H7 (cell line): ENCODE measurements at regions not wholly inside any gene's neighbourhood (a gene's known extent, or its start where the extent isn't known, plus 50 kb on each side); places are given as distances from the start of the nearest gene placed in this dataset.

Source experiments
- DNase-seq: peaks from one replicate; pipeline ENCODE4 v3.0.0; 2012
- H3K27me3 ChIP-seq: 2 replicates; pipeline ENCODE4 v1.6.0; 2011; ENCODE audit warnings: mild to moderate bottlenecking, low read length; ENCODE audit not compliant: control insufficient read depth, insufficient read depth
- H3K36me3 ChIP-seq: replicated peaks from 2 replicates; pipeline ENCODE4 v1.5.1; 2011; ENCODE audit warnings: low read length; ENCODE audit not compliant: control insufficient read depth, insufficient read depth
- H3K4me3 ChIP-seq: 2 replicates; pipeline ENCODE4 v1.5.1; 2011; ENCODE audit warnings: low read depth, mild to moderate bottlenecking, control low read depth, low read length, moderate library complexity; ENCODE audit not compliant: insufficient read depth

DNA sequence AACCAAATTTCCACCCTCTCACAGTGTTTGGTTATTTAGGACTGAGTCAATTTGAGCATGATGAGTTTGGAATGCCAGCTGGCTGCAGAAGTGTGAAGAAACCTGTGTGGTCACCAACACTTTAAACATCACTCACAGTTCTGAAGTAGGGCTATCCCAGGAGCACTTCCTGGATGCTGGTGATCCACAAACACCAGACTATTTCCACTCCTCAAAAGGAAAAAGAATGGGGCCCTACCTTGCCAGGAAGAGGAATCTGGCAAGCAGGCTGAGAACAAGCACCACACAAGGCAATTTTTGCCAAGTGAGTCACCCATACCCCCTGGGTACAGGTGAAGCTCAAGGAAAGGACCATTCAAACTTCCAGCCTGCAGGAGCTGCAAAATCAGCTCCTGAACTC, 294.2 kb upstream of the PTGER4 start:
- no peaks in the 10 kb centered on the region for H3K36me3 ChIP-seq
- no peaks in the 10 kb centered on the region for H3K27me3 ChIP-seq
- DNase-seq = no peak
- H3K4me3 ChIP-seq = no peak overlapping the region

DNA sequence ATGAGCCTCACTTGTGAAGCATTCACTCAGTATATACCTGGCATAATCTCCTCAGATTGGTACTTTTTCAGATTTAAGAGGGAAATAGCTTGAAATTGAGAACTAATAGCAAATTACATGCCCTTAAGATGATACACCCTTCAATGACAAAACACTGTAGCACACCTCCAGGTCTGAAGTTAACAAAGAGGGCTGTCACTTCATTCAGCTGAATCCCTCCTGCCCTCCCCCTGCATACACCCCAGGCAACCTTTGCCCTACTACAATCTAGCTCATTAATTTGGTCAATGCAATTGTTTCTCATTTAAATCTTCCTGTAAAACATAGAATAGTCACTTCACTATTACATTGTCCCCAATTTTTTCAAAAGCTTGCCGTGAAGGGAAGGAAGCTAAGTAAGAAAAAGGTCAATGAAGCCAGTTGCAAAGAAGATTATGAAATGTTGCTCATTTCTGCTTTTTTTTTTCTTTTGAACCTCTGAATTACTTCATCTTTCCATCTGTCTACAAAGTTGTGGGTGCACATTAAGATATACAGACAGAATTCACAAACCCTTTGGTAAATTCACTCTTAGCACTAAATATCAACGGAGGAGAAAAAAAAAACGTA, 294.8 kb upstream of the PTGER4 start:
- no peaks in the 10 kb centered on the region for H3K36me3 ChIP-seq
- no peaks in the 10 kb centered on the region for H3K27me3 ChIP-seq
- DNase-seq = no peak
- H3K4me3 ChIP-seq = no peak overlapping the region

- DNase-seq = no peak
- H3K36me3 ChIP-seq = no peaks in the 10 kb centered on the region
- no peak overlapping the region for H3K4me3 ChIP-seq
- no peaks in the 10 kb centered on the region for H3K27me3 ChIP-seq
These were observed 295.7 kb upstream of the PTGER4 start for GRCh38 chr5:40383749-40384651.

DNA sequence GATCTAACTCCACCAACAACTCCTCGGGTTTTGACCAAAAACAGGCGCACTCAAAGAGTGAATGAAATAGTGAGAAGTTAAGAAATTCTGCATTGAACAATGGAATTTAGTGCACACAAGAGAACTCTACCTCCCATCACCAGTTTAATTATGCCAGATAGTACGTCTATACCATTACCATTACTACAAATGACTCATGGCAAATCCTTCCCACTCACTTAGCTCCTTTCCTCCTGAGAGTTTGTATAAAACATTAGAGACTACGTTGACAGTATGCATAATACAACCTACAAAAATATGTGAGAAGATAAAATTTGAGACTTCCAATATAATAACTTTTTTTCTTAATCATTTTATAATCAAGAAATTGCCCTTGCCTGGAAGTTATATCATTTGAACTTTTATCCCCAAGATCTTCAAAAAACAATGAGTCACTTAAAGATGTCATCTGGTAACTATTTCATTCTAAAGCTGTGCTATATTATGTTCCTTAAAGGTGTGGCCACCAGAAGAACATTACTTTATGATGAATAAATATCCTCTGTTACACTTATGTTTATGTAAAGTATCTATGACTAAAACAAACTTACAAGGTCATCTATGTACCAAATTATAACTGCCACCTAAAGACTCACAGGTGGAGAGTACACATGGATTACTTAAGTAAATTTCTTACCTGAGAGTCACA, 297.9 kb upstream of the PTGER4 start:
- H3K27me3 ChIP-seq = no peaks in the 10 kb centered on the region
- no peaks in the 10 kb centered on the region for H3K36me3 ChIP-seq
- DNase-seq = no peak
- no peak overlapping the region for H3K4me3 ChIP-seq

- Histone ChIP-seq H3K36me3 (no peaks in the 10 kb centered on the region), H3K27me3 (no peaks in the 10 kb centered on the region), H3K4me3 (no peak overlapping the region)
- DNase-seq = no peak
These were observed 298.7 kb upstream of the PTGER4 start for GRCh38 chr5:40381016-40381415.

- no peak overlapping the region for H3K4me3 ChIP-seq
- DNase-seq = no peak
- H3K27me3 ChIP-seq = no peaks in the 10 kb centered on the region
- no peaks in the 10 kb centered on the region for H3K36me3 ChIP-seq
These were observed 301.1 kb upstream of the PTGER4 start for GRCh38 chr5:40378396-40379177.

GRCh38 chr5:40376566-40376965, 303.1 kb upstream of the PTGER4 start:
- no peaks in the 10 kb centered on the region for H3K27me3 ChIP-seq
- no peak for DNase-seq

GRCh38 chr5:40374853-40375252, 304.9 kb upstream of the PTGER4 start:
- Histone ChIP-seq H3K36me3 (no peaks in the 10 kb centered on the region), H3K4me3 (no peak overlapping the region), H3K27me3 (no peaks in the 10 kb centered on the region)
- no peak for DNase-seq

More at GRCh38 chr5:40376566-40376965, 303.1 kb upstream of the PTGER4 start:
- H3K4me3 ChIP-seq = no peak overlapping the region
- no peaks in the 10 kb centered on the region for H3K36me3 ChIP-seq

DNA sequence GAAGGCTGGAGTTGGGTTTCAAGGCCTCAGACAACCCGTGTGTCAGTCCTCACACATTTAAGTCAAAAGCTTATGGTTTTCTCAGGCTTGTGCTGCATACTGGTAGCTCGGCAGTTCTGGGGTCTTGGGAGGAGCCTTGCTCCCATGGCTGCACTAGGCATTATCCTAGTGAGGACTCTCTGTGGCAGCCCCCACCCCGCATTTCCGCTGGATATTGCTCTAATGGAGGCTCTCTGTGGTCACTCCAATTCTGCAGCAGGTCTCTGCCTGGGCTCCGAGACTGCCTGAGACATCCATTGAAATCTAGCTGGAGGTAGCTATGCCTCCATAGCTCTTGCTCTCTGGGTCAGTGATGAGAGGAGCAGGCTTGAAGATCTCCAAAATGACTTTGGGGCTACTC, 311.5 kb upstream of the PTGER4 start:
- DNase-seq = no peak
- Histone ChIP-seq H3K27me3 (no peaks in the 10 kb centered on the region), H3K36me3 (no peaks in the 10 kb centered on the region), H3K4me3 (no peak overlapping the region)

GRCh38 chr5:40367255-40367654, 312.5 kb upstream of the PTGER4 start:
- Histone ChIP-seq H3K4me3 (no peak overlapping the region), H3K36me3 (no peaks in the 10 kb centered on the region), H3K27me3 (no peaks in the 10 kb centered on the region)
- no peak for DNase-seq

GRCh38 chr5:40365342-40366330, 314.1 kb upstream of the PTGER4 start:
- no peak for DNase-seq
- Histone ChIP-seq H3K27me3 (no peaks in the 10 kb centered on the region), H3K36me3 (no peaks in the 10 kb centered on the region)

GRCh38 chr5:40364441-40364840, 315.3 kb upstream of the PTGER4 start:
- DNase-seq = no peak
- H3K36me3 ChIP-seq = no peaks in the 10 kb centered on the region
- H3K27me3 ChIP-seq = no peaks in the 10 kb centered on the region
- H3K4me3 ChIP-seq = no peak overlapping the region

More at GRCh38 chr5:40365342-40366330, 314.1 kb upstream of the PTGER4 start:
- no peak overlapping the region for H3K4me3 ChIP-seq

DNA sequence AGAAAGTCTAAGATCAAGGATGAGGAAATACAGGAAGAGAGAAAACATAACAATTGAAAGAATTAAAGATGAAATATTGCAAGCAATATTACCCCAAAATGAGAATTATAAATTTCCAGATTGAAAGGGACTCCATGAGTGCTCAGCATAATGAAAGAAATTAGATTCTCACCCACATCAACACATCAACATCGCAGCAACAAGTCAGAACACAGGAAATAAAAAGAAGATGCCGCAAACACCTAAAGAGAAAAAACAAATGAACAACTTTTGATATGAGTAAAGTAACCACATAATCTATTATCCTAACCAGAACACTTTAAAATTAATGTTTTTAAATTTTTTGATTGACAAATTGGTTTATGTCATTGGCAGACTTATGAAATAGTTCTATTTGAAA, 318.3 kb upstream of the PTGER4 start:
- H3K27me3 ChIP-seq = no peaks in the 10 kb centered on the region
- no peaks in the 10 kb centered on the region for H3K36me3 ChIP-seq
- no peak overlapping the region for H3K4me3 ChIP-seq
- DNase-seq = no peak
